ENCODE measurements at regions not wholly inside any gene's neighbourhood (a gene's known extent, or its start where the extent isn't known, plus 50 kb on each side); places are given as distances from the start of the nearest gene placed in this dataset.

DNA sequence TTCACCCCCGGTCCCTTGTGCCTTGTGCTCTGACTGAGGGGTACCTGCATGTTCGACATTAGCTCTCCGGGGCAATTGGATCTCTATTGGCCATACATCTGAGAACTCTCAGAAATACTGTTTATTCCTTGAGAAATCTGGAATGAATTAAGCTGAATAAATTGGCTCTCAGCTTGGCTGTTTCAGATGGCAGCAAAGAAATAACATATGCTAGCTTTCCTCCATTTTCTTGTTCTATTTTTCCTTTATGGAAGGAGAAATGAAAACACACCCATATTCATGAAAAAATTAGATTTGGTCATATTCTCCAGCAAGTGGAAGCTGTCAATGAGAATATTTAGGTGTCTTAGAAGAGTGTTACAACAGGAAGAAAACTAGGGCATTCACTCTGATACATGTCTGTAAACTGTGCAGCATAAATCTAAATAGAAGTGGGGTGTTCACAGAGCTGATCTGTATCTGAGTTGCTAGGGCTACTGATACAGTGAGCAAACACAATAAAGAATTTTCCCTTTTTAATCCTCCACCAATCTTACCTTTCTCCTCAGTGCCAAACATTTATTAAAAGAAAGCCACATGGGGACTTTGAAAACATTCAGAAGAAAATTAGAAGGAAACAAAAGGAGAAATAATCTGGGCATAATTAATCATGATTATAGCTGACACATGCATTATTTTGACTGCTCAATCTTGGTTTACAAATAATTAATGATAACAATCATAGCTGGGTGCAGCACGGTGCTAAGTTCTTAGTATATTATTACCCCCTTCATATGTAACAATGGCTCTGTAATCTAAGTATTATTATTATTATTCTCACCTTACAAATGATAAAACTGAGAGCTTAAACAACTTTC lies 671.9 kb upstream of the USP24 start:
- Histone ChIP-seq H3K27ac (no peak overlapping the region), H3K36me3 (ENCODE audit: low read depth) (no peaks in the 10 kb centered on the region), H3K4me1 (ENCODE audit: insufficient read depth) (no peaks in the 10 kb centered on the region), H3K27me3 (replicated peaks; ENCODE audit: insufficient read depth) (no peaks in the 10 kb centered on the region), H3K4me3 (no peak overlapping the region), H3K9ac (no peak overlapping the region), H3K9me3 (ENCODE audit: low read depth) (no peaks in the 10 kb centered on the region), H3K9me2 (ENCODE audit: insufficient read depth) (no peaks in the 10 kb centered on the region), H3K79me2 (ENCODE audit: insufficient read depth) (no peaks in the 10 kb centered on the region), H3F3A (ENCODE audit: insufficient read depth) (no peaks in the 10 kb centered on the region), H4K20me1 (ENCODE audit: insufficient read depth) (no peaks in the 10 kb centered on the region), H3K4me2 (ENCODE audit: unreplicated experiment) (no peak overlapping the region), H2AFZ (no peak overlapping the region)
- TF ChIP-seq EZH2 (IDR thresholded peaks at IDR 0.05; ENCODE audit: insufficient read depth, poor library complexity, severe bottlenecking) (no peak), EZH2phosphoT487 (IDR thresholded peaks at IDR 0.05; ENCODE audit: insufficient read depth, low read depth) (no peak)
- 64 to 68% methylated on average over 4 of the region's 4 CpGs for WGBS, 2 experiments (ENCODE audit: low coverage in 1 of 2, low lambda C conversion rate in 2 of 2, missing lambda C conversion rate in 2 of 2)
- in situ Hi-C loops (cut with MboI): no loop called here
- DNase-seq: no peak

DNA sequence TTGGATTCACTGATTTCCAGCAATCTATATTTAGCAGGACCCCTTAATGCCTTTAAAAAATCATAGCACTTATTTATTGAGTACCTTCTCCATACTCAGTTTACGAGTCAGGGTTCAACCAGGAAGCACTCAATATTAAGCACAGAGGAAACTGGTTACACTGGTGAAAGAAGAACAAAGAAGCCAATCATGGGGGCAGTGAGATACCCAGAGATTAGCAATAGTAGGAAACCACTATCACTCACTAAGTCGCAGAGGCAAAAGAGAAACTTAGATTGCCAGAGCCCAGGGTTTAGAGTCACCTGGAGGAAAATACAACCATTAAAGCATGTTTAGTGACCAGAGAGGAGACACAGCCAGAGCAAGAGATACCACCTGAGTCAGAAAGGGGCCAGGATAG lies 670.5 kb upstream of the USP24 start:
- H3K4me3 ChIP-seq: no peak overlapping the region
- no peaks in the 10 kb centered on the region for H3F3A ChIP-seq (ENCODE audit: insufficient read depth)
- no peaks in the 10 kb centered on the region for H3K79me2 ChIP-seq (ENCODE audit: insufficient read depth)
- no peak for TF ChIP-seq EZH2phosphoT487 (IDR thresholded peaks at IDR 0.05; ENCODE audit: insufficient read depth, low read depth)
- no peak for TF ChIP-seq EZH2 (IDR thresholded peaks at IDR 0.05; ENCODE audit: insufficient read depth, poor library complexity, severe bottlenecking)
- no peaks in the 10 kb centered on the region for H3K9me2 ChIP-seq (ENCODE audit: insufficient read depth)
- H3K36me3 ChIP-seq (ENCODE audit: low read depth): no peaks in the 10 kb centered on the region
- H3K4me2 ChIP-seq (ENCODE audit: unreplicated experiment): no peak overlapping the region
- H3K9me3 ChIP-seq (ENCODE audit: low read depth): no peaks in the 10 kb centered on the region
- H3K27ac ChIP-seq: no peak overlapping the region
- no peaks in the 10 kb centered on the region for H3K27me3 ChIP-seq (replicated peaks; ENCODE audit: insufficient read depth)
- H2AFZ ChIP-seq: no peak overlapping the region
- no peaks in the 10 kb centered on the region for H4K20me1 ChIP-seq (ENCODE audit: insufficient read depth)
- no peak for DNase-seq
- 89 to 98% methylated on average over 2 of the region's 2 CpGs for WGBS, 2 experiments (ENCODE audit: low coverage in 1 of 2, low lambda C conversion rate in 2 of 2, missing lambda C conversion rate in 2 of 2)
- in situ Hi-C loops (cut with MboI): no loop called here
- H3K9ac ChIP-seq: no peak overlapping the region
- H3K4me1 ChIP-seq (ENCODE audit: insufficient read depth): no peaks in the 10 kb centered on the region

GRCh38 chr1:55882931-55883330 lies 667.8 kb upstream of the USP24 start:
- no peaks in the 10 kb centered on the region for H3K9me2 ChIP-seq (ENCODE audit: insufficient read depth)
- no peak for TF ChIP-seq EZH2phosphoT487 (IDR thresholded peaks at IDR 0.05; ENCODE audit: insufficient read depth, low read depth)
- TF ChIP-seq EZH2 (IDR thresholded peaks at IDR 0.05; ENCODE audit: insufficient read depth, poor library complexity, severe bottlenecking): no peak
- no peak overlapping the region for H3K4me3 ChIP-seq
- H3K9ac ChIP-seq: no peak overlapping the region
- no peaks in the 10 kb centered on the region for H4K20me1 ChIP-seq (ENCODE audit: insufficient read depth)
- in situ Hi-C loops (cut with MboI): no loop called here
- H3K4me2 ChIP-seq (ENCODE audit: unreplicated experiment): no peak overlapping the region
- no peaks in the 10 kb centered on the region for H3K9me3 ChIP-seq (ENCODE audit: low read depth)
- no peak for DNase-seq
- no peaks in the 10 kb centered on the region for H3K27me3 ChIP-seq (replicated peaks; ENCODE audit: insufficient read depth)
- 82 to 84% methylated on average over 6 of the region's 6 CpGs for WGBS, 2 experiments (ENCODE audit: low coverage in 1 of 2, low lambda C conversion rate in 2 of 2, missing lambda C conversion rate in 2 of 2)
- H3K79me2 ChIP-seq (ENCODE audit: insufficient read depth): no peaks in the 10 kb centered on the region
- H3F3A ChIP-seq (ENCODE audit: insufficient read depth): no peaks in the 10 kb centered on the region
- H3K36me3 ChIP-seq (ENCODE audit: low read depth): no peaks in the 10 kb centered on the region
- H2AFZ ChIP-seq: no peak overlapping the region
- no peak overlapping the region for H3K27ac ChIP-seq
- no peaks in the 10 kb centered on the region for H3K4me1 ChIP-seq (ENCODE audit: insufficient read depth)

GRCh38 chr1:55879346-55879745 lies 664.2 kb upstream of the USP24 start:
- no peak for DNase-seq
- Histone ChIP-seq H3K9ac (no peak overlapping the region), H3K9me2 (ENCODE audit: insufficient read depth) (no peaks in the 10 kb centered on the region), H3K4me2 (ENCODE audit: unreplicated experiment) (no peak overlapping the region), H3K9me3 (ENCODE audit: low read depth) (no peaks in the 10 kb centered on the region), H3K27me3 (replicated peaks; ENCODE audit: insufficient read depth) (no peaks in the 10 kb centered on the region), H3K36me3 (ENCODE audit: low read depth) (no peaks in the 10 kb centered on the region), H3K27ac (no peak overlapping the region), H3K4me3 (no peak overlapping the region), H2AFZ (no peak overlapping the region), H4K20me1 (ENCODE audit: insufficient read depth) (no peaks in the 10 kb centered on the region), H3K4me1 (ENCODE audit: insufficient read depth) (no peaks in the 10 kb centered on the region), H3K79me2 (ENCODE audit: insufficient read depth) (no peaks in the 10 kb centered on the region), H3F3A (ENCODE audit: insufficient read depth) (no peaks in the 10 kb centered on the region)
- 95 to 96% methylated on average over 11 of the region's 11 CpGs for WGBS, 2 experiments (ENCODE audit: low coverage in 1 of 2, low lambda C conversion rate in 2 of 2, missing lambda C conversion rate in 2 of 2)
- TF ChIP-seq EZH2 (IDR thresholded peaks at IDR 0.05; ENCODE audit: insufficient read depth, poor library complexity, severe bottlenecking) (no peak), EZH2phosphoT487 (IDR thresholded peaks at IDR 0.05; ENCODE audit: insufficient read depth, low read depth) (no peak)
- in situ Hi-C loops (cut with MboI): no loop called here
